HepG2 (cell line): ENCODE measurements at regions not wholly inside any gene's neighbourhood (a gene's known extent, or its start where the extent isn't known, plus 50 kb on each side); places are given as distances from the start of the nearest gene placed in this dataset.
"Not testable (repeated sequence)": the region's sequence is repeated elsewhere in the genome, so short reads cannot be mapped to it uniquely, and the experiment has no call there.

Source experiments
- ATAC-seq: fragments of 200-7000 bp; cut with Tn5 transposase; 3 replicates; pipeline ENCODE4 v1.9.1; 2020; ENCODE audit warnings: mild to moderate bottlenecking, moderate library complexity
- BruUV-seq: library from RNA; stranded (reverse); fragments of 400-500 nt; replicated peaks from 2 replicates; lab custom pipeline; 2021; lab: Mats Ljungman, UMichigan
- CTCF ChIA-PET: fragments of 300-600 bp; formaldehyde crosslinking; extraction: SDS; loops from one replicate; lab custom pipeline; 2021; ENCODE audit warnings: low total read pairs, inconsistent platforms, low intra/inter-chr PET ratio; lab: Yijun Ruan, JAX
- POLR2A ChIA-PET: fragments of 350-600 bp; sonication (Branson Sonifier 250); formaldehyde crosslinking; loops from one replicate; lab custom pipeline; 2020; ENCODE audit warnings: antibody characterized with exemption, inconsistent platforms; lab: Yijun Ruan, JAX
- DNase-seq: peaks from one replicate; pipeline ENCODE4 v3.0.0-alpha.2; 2015; ENCODE audit warnings: low spot score
- FAIRE-seq: peaks from 3 replicates; lab custom pipeline; 2011; peaks lifted over from hg19 to GRCh38; lab: Jason Lieb, UNC
- H2AFZ ChIP-seq: one replicate; pipeline ENCODE4 v1.6.1; 2011; ENCODE audit warnings: low read length, inconsistent platforms
- H3K27ac ChIP-seq: fragments of 300-600 bp; 3 replicates; pipeline ENCODE4 v1.8.0; 2011; ENCODE audit warnings: mixed run types, mild to moderate bottlenecking, mixed read lengths, low read length, inconsistent platforms; ENCODE audit not compliant: insufficient read depth; ENCODE audit errors: extremely low read length
- H3K27me3 ChIP-seq, 2 experiments: fragments of 200-600 bp in 1 of 2; 2 replicates in 1 of 2; 3 replicates in 1 of 2; pipeline versions ENCODE4 v1.6.0 to v1.8.0; 2011; ENCODE audit warnings: low read length in 2 of 2, mild to moderate bottlenecking in 2 of 2, moderate library complexity in 2 of 2, inconsistent platforms in 1 of 2; ENCODE audit not compliant: insufficient read depth in 2 of 2, control insufficient read depth in 1 of 2
- H3K36me3 ChIP-seq, 2 experiments: fragments of 200-600 bp in 1 of 2; replicated peaks in 1 of 2; 2 replicates in 1 of 2; 3 replicates in 1 of 2; pipeline versions ENCODE4 v1.5.1 to v1.8.0; 2011; ENCODE audit warnings: low read length in 2 of 2, inconsistent platforms in 1 of 2; ENCODE audit not compliant: insufficient read depth in 2 of 2, control insufficient read depth in 1 of 2
- H3K4me1 ChIP-seq: 2 replicates; pipeline ENCODE4 v1.5.1; 2012; ENCODE audit warnings: low read length, inconsistent platforms; ENCODE audit not compliant: insufficient read depth
- H3K4me2 ChIP-seq: 2 replicates; pipeline ENCODE4 v1.6.0; 2011; ENCODE audit warnings: low read depth, low read length, inconsistent platforms
- H3K4me3 ChIP-seq, 3 experiments: fragments of 200-600 bp in 1 of 3; sonication (generic), shearing (Covaris generic) in 1 of 3; replicated peaks in 1 of 3; 2 replicates each; pipeline ENCODE4 v1.5.1; 2011 to 2016; ENCODE audit warnings: low read length in 3 of 3, inconsistent platforms in 2 of 3, low read depth in 2 of 3, mild to moderate bottlenecking in 2 of 3, control low read depth in 1 of 3, mixed read lengths in 1 of 3; ENCODE audit not compliant: insufficient read depth in 1 of 3
- H3K79me2 ChIP-seq: one replicate; pipeline ENCODE4 v1.6.1; 2011; ENCODE audit warnings: low read length, inconsistent platforms; ENCODE audit not compliant: insufficient read depth
- H3K9ac ChIP-seq: 2 replicates; pipeline ENCODE4 v1.6.0; 2011; ENCODE audit warnings: mild to moderate bottlenecking, low read depth, low read length, inconsistent platforms; ENCODE audit not compliant: insufficient read depth
- H3K9me3 ChIP-seq: 2 replicates; pipeline ENCODE4 v1.5.1; 2012; ENCODE audit warnings: mild to moderate bottlenecking, low read length
- H4K20me1 ChIP-seq: 2 replicates; pipeline ENCODE4 v1.6.0; 2011; ENCODE audit warnings: inconsistent platforms, mild to moderate bottlenecking, low read length, moderate library complexity; ENCODE audit not compliant: insufficient read depth
- NBN ChIP-seq: fragments of 450-650 bp; conservative IDR thresholded peaks from 2 replicates; pipeline ENCODE4 v1.6.1; 2017
- ZNF430 ChIP-seq: sonication (generic); formaldehyde crosslinking; IDR thresholded peaks from 2 replicates; pipeline ENCODE4 v1.9.0; 2021; ENCODE audit warnings: mild to moderate bottlenecking, missing genetic modification reagents
- ZNF720 ChIP-seq: sonication (generic); formaldehyde crosslinking; IDR thresholded peaks from 2 replicates; pipeline ENCODE4 v1.4.0; 2020; ENCODE audit warnings: missing genetic modification reagents
- WGBS: methylation state at CpG from one replicate; pipeline ENCODE4 v1.1.6; 2017; ENCODE audit warnings: low lambda C conversion rate; 5-methylcytosine and 5-hydroxymethylcytosine counted together
- in situ Hi-C: cut with HindIII; loops from 2 replicates; pipeline ENCODE4 v1.10.0; 2017; ENCODE audit warnings: low pct_unique_long_range_greater_than_20kb; ENCODE audit not compliant: extremely low pct_ligation_motif_present
- intact Hi-C: fragments of 100-400 bp; cut with micrococcal nuclease; formaldehyde crosslinking; loops from one replicate; pipeline ENCODE4 v1.10.0; 2022; ENCODE audit not compliant: unreplicated experiment
- TF ChIP-seq, protein P1 (sequence below): sonication (generic); formaldehyde crosslinking; IDR thresholded peaks from 2 replicates; pipeline ENCODE4 v1.4.0; 2020; ENCODE audit warnings: missing genetic modification reagents, low read depth, mild to moderate bottlenecking, borderline replicate concordance
- TF ChIP-seq, protein P2 (sequence below): sonication (generic); formaldehyde crosslinking; IDR thresholded peaks from 2 replicates; pipeline ENCODE4 v1.5.0; 2020; ENCODE audit warnings: mild to moderate bottlenecking, missing genetic modification reagents, moderate library complexity
- TF ChIP-seq, protein P3 (sequence below): sonication (generic); formaldehyde crosslinking; IDR thresholded peaks from 2 replicates; pipeline ENCODE4 v1.4.0; 2020; ENCODE audit warnings: missing genetic modification reagents, mild to moderate bottlenecking, borderline replicate concordance

GRCh38 chr11:57941875-57942274 is 81.8 kb upstream of the OR9Q1 start (continued):
- TF ChIP-seq ZNF430, result no peak
- TF ChIP-seq, protein P1, sequence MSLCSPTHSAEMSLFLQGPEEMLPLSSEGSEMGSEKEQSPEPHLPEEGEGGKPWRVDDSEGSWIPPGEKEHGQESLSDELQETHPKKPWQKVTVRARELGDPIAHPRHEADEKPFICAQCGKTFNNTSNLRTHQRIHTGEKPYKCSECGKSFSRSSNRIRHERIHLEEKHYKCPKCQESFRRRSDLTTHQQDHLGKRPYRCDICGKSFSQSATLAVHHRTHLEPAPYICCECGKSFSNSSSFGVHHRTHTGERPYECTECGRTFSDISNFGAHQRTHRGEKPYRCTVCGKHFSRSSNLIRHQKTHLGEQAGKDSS (CRISPR knock-in tag), result no peak
- TF ChIP-seq, protein P2, sequence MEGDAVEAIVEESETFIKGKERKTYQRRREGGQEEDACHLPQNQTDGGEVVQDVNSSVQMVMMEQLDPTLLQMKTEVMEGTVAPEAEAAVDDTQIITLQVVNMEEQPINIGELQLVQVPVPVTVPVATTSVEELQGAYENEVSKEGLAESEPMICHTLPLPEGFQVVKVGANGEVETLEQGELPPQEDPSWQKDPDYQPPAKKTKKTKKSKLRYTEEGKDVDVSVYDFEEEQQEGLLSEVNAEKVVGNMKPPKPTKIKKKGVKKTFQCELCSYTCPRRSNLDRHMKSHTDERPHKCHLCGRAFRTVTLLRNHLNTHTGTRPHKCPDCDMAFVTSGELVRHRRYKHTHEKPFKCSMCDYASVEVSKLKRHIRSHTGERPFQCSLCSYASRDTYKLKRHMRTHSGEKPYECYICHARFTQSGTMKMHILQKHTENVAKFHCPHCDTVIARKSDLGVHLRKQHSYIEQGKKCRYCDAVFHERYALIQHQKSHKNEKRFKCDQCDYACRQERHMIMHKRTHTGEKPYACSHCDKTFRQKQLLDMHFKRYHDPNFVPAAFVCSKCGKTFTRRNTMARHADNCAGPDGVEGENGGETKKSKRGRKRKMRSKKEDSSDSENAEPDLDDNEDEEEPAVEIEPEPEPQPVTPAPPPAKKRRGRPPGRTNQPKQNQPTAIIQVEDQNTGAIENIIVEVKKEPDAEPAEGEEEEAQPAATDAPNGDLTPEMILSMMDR (CRISPR knock-in tag), result no peak

DNA sequence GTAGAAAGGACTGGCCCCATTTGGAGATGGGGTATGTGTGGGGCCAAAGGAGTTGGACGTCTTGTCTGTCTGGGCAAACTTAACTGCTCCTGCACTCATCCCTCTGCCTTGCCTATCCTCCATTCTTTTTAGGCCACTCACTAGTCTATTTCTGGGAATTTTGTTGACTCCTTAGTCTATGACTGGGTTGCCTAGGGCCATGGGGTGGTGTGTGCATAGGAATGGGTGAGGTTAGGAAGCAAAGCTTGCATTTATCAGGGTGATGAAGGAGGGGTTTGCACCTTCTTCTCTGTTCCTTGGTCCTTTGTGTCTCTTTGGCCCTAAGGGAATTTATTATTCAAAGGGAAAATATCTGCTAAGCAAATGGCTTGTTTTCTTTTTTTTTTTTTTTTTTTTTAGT is 80.9 kb upstream of the OR9Q1 start:
- ATAC-seq (no peak), FAIRE-seq (no peak), DNase-seq (no peak)
- H3K9ac ChIP-seq, result no peak overlapping the region
- in situ Hi-C loops (no loop called here), intact Hi-C loops (no loop called here)
- no peaks in the 10 kb centered on the region for H3K9me3 ChIP-seq
- H3K36me3 ChIP-seq, result no peaks in the 10 kb centered on the region
- BruUV-seq, result no TSS peak
- no peak overlapping the region for H3K4me3 ChIP-seq
- TF ChIP-seq ZNF720 (CRISPR knock-in tag) (no peak), NBN (no peak)
- TF ChIP-seq, protein P3, sequence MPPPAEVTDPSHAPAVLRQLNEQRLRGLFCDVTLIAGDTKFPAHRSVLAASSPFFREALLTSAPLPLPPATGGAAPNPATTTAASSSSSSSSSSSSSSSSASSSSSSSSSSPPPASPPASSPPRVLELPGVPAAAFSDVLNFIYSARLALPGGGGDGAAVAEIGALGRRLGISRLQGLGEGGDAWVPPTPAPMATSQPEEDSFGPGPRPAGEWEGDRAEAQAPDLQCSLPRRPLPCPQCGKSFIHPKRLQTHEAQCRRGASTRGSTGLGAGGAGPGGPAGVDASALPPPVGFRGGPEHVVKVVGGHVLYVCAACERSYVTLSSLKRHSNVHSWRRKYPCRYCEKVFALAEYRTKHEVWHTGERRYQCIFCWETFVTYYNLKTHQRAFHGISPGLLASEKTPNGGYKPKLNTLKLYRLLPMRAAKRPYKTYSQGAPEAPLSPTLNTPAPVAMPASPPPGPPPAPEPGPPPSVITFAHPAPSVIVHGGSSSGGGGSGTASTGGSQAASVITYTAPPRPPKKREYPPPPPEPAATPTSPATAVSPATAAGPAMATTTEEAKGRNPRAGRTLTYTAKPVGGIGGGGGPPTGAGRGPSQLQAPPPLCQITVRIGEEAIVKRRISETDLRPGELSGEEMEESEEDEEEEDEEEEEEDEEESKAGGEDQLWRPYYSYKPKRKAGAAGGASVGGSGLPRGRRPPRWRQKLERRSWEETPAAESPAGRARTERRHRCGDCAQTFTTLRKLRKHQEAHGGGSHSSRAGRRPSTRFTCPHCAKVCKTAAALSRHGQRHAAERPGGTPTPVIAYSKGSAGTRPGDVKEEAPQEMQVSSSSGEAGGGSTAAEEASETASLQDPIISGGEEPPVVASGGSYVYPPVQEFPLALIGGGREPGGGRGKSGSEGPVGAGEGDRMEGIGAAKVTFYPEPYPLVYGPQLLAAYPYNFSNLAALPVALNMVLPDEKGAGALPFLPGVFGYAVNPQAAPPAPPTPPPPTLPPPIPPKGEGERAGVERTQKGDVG (CRISPR knock-in tag), result no peak
- no peaks in the 10 kb centered on the region for H4K20me1 ChIP-seq
- no peaks in the 10 kb centered on the region for H3K79me2 ChIP-seq
- WGBS, result 77% methylated on average over 1 of the region's 1 CpG
- CTCF ChIA-PET, result no interaction called here
- no peaks in the 10 kb centered on the region; a peak in 1 of 5 replicates for H3K27me3 ChIP-seq
- POLR2A ChIA-PET, result no interaction called here
- H3K27ac ChIP-seq, result no peak overlapping the region
- H2AFZ ChIP-seq, result no peak overlapping the region
- peaks cover 44% of the 10 kb centered on the region for H3K4me1 ChIP-seq
- H3K4me2 ChIP-seq, result no peak overlapping the region

GRCh38 chr11:57943766-57944165 is 79.9 kb upstream of the OR9Q1 start:
- H4K20me1 ChIP-seq, FAIRE-seq, H3K4me2 ChIP-seq, H3K27ac ChIP-seq, DNase-seq, BruUV-seq, in situ Hi-C loops, CTCF ChIA-PET, H3K27me3 ChIP-seq, H3K9ac ChIP-seq, ATAC-seq, H3K36me3 ChIP-seq, H3K9me3 ChIP-seq, H2AFZ ChIP-seq, H3K4me3 ChIP-seq, H3K79me2 ChIP-seq, POLR2A ChIA-PET, intact Hi-C loops: not testable (repeated sequence)
- WGBS, result 78% methylated on average over 8 of the region's 28 CpGs
- peaks cover 35% of the 10 kb centered on the region for H3K4me1 ChIP-seq
